ENCODE measurements at regions not wholly inside any gene's neighbourhood (a gene's known extent, or its start where the extent isn't known, plus 50 kb on each side); places are given as distances from the start of the nearest gene placed in this dataset.

DNA sequence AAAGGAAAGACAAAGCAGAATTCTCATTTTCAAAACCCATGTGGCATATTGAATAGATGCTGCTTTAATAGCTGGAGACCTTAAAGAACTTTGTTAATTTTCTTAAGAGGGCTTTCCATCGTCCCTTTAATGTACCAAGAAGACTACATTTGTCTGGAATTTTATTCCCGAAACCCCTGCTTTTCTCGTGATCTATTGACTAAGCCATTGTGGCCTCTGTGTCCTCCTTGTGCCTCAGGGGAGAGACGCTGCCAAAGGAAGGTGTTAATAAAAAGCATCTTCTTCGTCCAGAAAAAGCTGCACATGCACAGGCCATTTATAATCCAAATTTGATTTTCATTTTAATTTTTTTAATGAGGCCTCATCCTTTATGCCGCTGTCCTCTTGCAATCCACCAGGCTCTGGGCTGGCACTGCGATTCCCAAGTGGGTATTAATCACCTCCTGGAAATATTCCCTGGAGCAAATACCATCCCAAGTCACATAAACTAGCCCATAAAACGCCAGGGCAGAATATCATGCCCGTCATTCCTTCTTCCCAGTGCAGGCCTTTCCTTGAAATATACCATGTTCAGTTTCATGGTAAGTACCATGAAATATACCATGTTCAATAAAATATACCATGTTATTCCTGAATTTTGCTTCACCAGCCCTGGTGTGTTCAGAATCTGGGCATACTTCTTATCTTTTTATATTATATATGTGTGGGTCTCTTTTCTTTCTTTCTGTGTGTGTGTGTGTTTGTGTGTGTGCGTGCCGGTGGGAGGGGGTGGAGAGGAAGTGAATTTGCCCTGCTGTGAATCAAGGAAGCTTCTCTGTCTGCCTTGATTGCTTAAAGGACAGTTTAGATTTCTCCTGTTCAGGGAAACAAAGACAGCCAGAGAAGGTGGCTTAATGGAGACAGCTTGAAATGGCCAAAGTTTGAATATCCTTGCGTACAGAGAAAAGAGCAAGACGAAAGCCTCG lies 147.6 kb downstream of the PHETA1 start (continued):
- no peak for TF ChIP-seq CBX8 (IDR thresholded peaks at IDR 0.05; ENCODE audit: borderline replicate concordance, low read depth, low read length)
- no peak for TF ChIP-seq CBX5 (IDR thresholded peaks at IDR 0.05; ENCODE audit: low read depth, low read length)
- no peak for TF ChIP-seq EZH2 (IDR thresholded peaks at IDR 0.05; ENCODE audit: low read depth, low read length, severe bottlenecking)
- TF ChIP-seq TAF7 (optimal IDR thresholded peaks at IDR 0.05; ENCODE audit: borderline replicate concordance, low read depth, low read length), result no peak
- no peak for TF ChIP-seq TAF1 (IDR thresholded peaks at IDR 0.05; ENCODE audit: low read depth, low read length)
